ENCODE measurements at regions not wholly inside any gene's neighbourhood (a gene's known extent, or its start where the extent isn't known, plus 50 kb on each side); places are given as distances from the start of the nearest gene placed in this dataset.

- no peak for TF ChIP-seq CTCF (conservative IDR thresholded peaks at IDR 0.05)
- TF ChIP-seq ZFX (IDR thresholded peaks at IDR 0.05) = no peak
These were observed 534.0 kb downstream of the ANKRD50 start for GRCh38 chr4:124178449-124179021.
